Panc1 (cell line): ENCODE measurements at regions not wholly inside any gene's neighbourhood (a gene's known extent, or its start where the extent isn't known, plus 50 kb on each side); places are given as distances from the start of the nearest gene placed in this dataset.

Source experiments
- ATAC-seq: fragments of 200-7000 bp; cut with Tn5 transposase; 2 replicates; pipeline ENCODE4 v1.9.1; 2020; ENCODE audit warnings: mild to moderate bottlenecking, moderate library complexity
- BruUV-seq: library from RNA; stranded (reverse); fragments of 400-500 nt; replicated peaks from 2 replicates; lab custom pipeline; 2021; lab: Mats Ljungman, UMichigan
- CTCF ChIA-PET: fragments of 300-600 bp; sonication (Branson Sonifier 250); formaldehyde crosslinking; loops from one replicate; lab custom pipeline; 2022; ENCODE audit warnings: antibody characterized with exemption; lab: Charles Lee
- POLR2A ChIA-PET: fragments of 300-600 bp; sonication (Branson Sonifier 250); formaldehyde crosslinking; loops from one replicate; lab custom pipeline; 2022; ENCODE audit warnings: antibody characterized with exemption; lab: Charles Lee
- DNase-seq: peaks from one replicate; pipeline ENCODE4 v3.0.0-alpha.2; 2010; ENCODE audit warnings: low read depth, low spot score
- H3K27ac ChIP-seq: 2 replicates; pipeline ENCODE4 v1.5.1; 2011; ENCODE audit warnings: mild to moderate bottlenecking, low read length, inconsistent platforms
- H3K27me3 ChIP-seq: fragments of 200-500 bp; sonication (Bioruptor generic); 2 replicates; pipeline ENCODE4 v1.6.0; 2014; ENCODE audit warnings: low read length, inconsistent platforms; ENCODE audit not compliant: control insufficient read depth, insufficient read depth
- H3K36me3 ChIP-seq: fragments of 200-500 bp; sonication (Bioruptor generic); 2 replicates; pipeline ENCODE4 v1.5.1; 2014; ENCODE audit warnings: inconsistent platforms, mild to moderate bottlenecking, low read length, moderate library complexity; ENCODE audit not compliant: control insufficient read depth, insufficient read depth
- H3K4me1 ChIP-seq: 2 replicates; pipeline ENCODE4 v1.5.1; 2011; ENCODE audit warnings: inconsistent platforms, mild to moderate bottlenecking, low read length, moderate library complexity; ENCODE audit not compliant: control insufficient read depth, insufficient read depth
- H3K4me3 ChIP-seq, 2 experiments: 2 replicates each; pipeline ENCODE4 v1.5.1; 2011 to 2012; ENCODE audit warnings: low read depth in 2 of 2, low read length in 2 of 2, mild to moderate bottlenecking in 2 of 2, inconsistent platforms in 1 of 2, moderate library complexity in 1 of 2
- H3K9me3 ChIP-seq: fragments of 200-500 bp; sonication (Bioruptor generic); 2 replicates; pipeline ENCODE4 v1.5.1; 2014; ENCODE audit warnings: low read depth, mild to moderate bottlenecking, inconsistent platforms, low read length, moderate library complexity; ENCODE audit not compliant: control insufficient read depth, insufficient read depth
- CTCF ChIP-seq: fragments of 450-650 bp; IDR thresholded peaks from 2 replicates; pipeline ENCODE4 v1.5.1; 2017; ENCODE audit warnings: mild to moderate bottlenecking
- POLR2AphosphoS5 ChIP-seq: IDR thresholded peaks from 2 replicates; pipeline ENCODE4 v1.6.1; 2012; ENCODE audit warnings: mild to moderate bottlenecking, low read depth, low read length, moderate library complexity
- REST ChIP-seq, 2 experiments: IDR thresholded peaks; 2 replicates each; pipeline ENCODE4 v1.6.1; 2011 to 2012; ENCODE audit warnings: low read depth in 2 of 2, control low read depth in 1 of 2, low read length in 1 of 2, mild to moderate bottlenecking in 1 of 2, moderate library complexity in 1 of 2; ENCODE audit not compliant: insufficient read depth in 1 of 2
- SIN3A ChIP-seq: IDR thresholded peaks from 2 replicates; pipeline ENCODE4 v1.6.1; 2012; ENCODE audit warnings: low read depth, mild to moderate bottlenecking, low read length, moderate library complexity, borderline replicate concordance; ENCODE audit not compliant: insufficient read depth
- TCF7L2 ChIP-seq: IDR thresholded peaks from 2 replicates; pipeline ENCODE4 v1.6.1; 2011; ENCODE audit warnings: mild to moderate bottlenecking, low read depth, low read length, inconsistent platforms
- in situ Hi-C: cut with HindIII; loops from 2 replicates; pipeline ENCODE4 v1.10.0; 2016; ENCODE audit warnings: low sequenced_read_pairs, low pct_unique_long_range_greater_than_20kb
- intact Hi-C: fragments of 100-400 bp; cut with micrococcal nuclease; formaldehyde crosslinking; loops from one replicate; pipeline ENCODE4 v1.10.0; 2022; ENCODE audit not compliant: unreplicated experiment

- no peak for TF ChIP-seq SIN3A
- TF ChIP-seq POLR2AphosphoS5 = no peak
- no peak for TF ChIP-seq CTCF
- no peak for TF ChIP-seq REST (IDR thresholded peaks at IDR 0.05; ENCODE audit: insufficient read depth in 1 of 2, low read depth in 2 of 2, low read length in 1 of 2)
- TF ChIP-seq TCF7L2 = no peak
- ATAC-seq (no peak), DNase-seq (no peak)
- peak overlapping the region; percentile 63; the same call in 1 of the 2 replicates for H3K27ac ChIP-seq
- ChIA-PET POLR2A (interaction anchor here (1.2 kb wide), 1 partner anchor 221 kb away, joined by 4 read pairs; no protein-coding TSS in a partner anchor), CTCF (no interaction called here)
- H3K36me3 ChIP-seq = no peaks in the 10 kb centered on the region
- H3K4me1 ChIP-seq = peaks cover 22% of the 10 kb centered on the region
- no peaks in the 10 kb centered on the region for H3K9me3 ChIP-seq
- in situ Hi-C loops (no loop called here), intact Hi-C loops (loop anchor here (5.0 to 10.0 kb wide), 2 partner anchors 198 to 320 kb away; no protein-coding TSS in a partner anchor)
- peak overlapping the region; percentile 68 to 69 for H3K4me3 ChIP-seq
- BruUV-seq = TSS peak; percentile 17
- no peaks in the 10 kb centered on the region for H3K27me3 ChIP-seq
These were observed 222.9 kb upstream of the MKLN1 start for GRCh38 chr7:131104596-131105293.

GRCh38 chr7:131105294-131105798 lies 222.3 kb upstream of the MKLN1 start:
- Histone ChIP-seq H3K4me1 (peaks cover 22% of the 10 kb centered on the region), H3K4me3 (peak overlapping the region; percentile 68 to 69), H3K27ac (peak overlapping the region; percentile 63; the same call in 1 of the 2 replicates), H3K36me3 (no peaks in the 10 kb centered on the region), H3K9me3 (no peaks in the 10 kb centered on the region), H3K27me3 (no peaks in the 10 kb centered on the region)
- in situ Hi-C loops (no loop called here), intact Hi-C loops (loop anchor here (5.0 to 10.0 kb wide), 2 partner anchors 197 to 319 kb away; no protein-coding TSS in a partner anchor)
- ChIA-PET CTCF (no interaction called here), POLR2A (interaction anchor here (1.2 kb wide), 1 partner anchor 220 kb away, joined by 4 read pairs; no protein-coding TSS in a partner anchor)
- TF ChIP-seq POLR2AphosphoS5 = no peak
- TF ChIP-seq TCF7L2 = no peak
- peak; percentile 43 for ATAC-seq
- no peak for DNase-seq
- no TSS peak for BruUV-seq
